HG03442 (cell line): ENCODE measurements at regions not wholly inside any gene's neighbourhood (a gene's known extent, or its start where the extent isn't known, plus 50 kb on each side); places are given as distances from the start of the nearest gene placed in this dataset.
A peak's percentile ranks its signal among the peaks of the same experiment; 100 is the strongest.
"Not testable (repeated sequence)": the region's sequence is repeated elsewhere in the genome, so short reads cannot be mapped to it uniquely, and the experiment has no call there.

Experiments used
- ATAC-seq: cut with Tn5 transposase; IDR thresholded peaks from one replicate; pipeline ENCODE4 v1.9.1; 2021; ENCODE audit warnings: mild to moderate bottlenecking, moderate library complexity; ENCODE audit not compliant: unreplicated experiment

DNA sequence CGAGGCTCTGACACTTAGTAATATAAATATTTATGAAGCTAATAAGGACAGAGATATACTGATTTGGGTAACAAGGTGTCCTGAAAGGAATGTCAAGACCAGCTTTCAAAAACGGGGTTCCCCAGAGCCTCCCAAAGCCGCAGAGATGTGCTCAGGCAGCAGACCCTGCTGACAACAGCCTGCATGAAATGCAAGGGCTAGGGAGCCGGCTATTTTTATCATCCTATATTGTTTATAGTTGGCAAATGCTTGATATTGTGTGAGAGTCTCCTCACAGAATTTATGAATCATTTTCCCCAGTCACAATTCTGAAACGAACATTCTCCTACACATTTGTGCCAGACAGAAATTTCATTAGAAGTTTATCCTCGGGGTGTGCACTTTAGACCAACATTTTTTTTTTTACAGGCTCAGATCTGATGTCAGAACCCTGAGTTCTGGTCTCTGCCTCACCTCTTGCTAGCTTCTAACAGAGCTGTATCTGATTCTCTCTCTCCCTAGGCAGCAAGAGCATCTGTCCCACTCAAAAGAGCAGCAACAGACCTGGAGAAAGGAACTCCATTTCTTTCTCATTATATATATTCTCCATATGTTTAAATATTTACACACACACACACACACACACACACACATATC, 302.3 kb upstream of the PLD5 start:
- ATAC-seq, result no peak

DNA sequence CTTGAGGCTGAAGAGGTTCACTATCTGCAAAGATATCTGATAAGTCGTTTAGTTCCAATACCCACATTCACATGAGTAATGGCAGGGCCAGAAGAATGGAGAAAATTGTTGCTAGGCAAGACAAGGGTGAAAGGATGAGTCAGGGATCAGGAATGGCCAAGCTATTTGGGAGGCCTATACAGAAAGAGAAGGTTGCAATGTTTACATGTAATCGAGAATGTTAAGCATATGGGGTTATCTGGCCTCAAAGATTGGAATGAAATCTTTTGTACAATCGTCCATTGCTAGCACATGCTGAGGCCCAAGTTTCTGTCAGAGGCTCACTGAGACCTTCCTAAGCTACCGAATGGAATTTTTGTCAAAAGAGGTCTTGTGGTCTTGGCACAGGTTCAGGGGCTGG, 299.9 kb upstream of the PLD5 start:
- no peak for ATAC-seq

DNA sequence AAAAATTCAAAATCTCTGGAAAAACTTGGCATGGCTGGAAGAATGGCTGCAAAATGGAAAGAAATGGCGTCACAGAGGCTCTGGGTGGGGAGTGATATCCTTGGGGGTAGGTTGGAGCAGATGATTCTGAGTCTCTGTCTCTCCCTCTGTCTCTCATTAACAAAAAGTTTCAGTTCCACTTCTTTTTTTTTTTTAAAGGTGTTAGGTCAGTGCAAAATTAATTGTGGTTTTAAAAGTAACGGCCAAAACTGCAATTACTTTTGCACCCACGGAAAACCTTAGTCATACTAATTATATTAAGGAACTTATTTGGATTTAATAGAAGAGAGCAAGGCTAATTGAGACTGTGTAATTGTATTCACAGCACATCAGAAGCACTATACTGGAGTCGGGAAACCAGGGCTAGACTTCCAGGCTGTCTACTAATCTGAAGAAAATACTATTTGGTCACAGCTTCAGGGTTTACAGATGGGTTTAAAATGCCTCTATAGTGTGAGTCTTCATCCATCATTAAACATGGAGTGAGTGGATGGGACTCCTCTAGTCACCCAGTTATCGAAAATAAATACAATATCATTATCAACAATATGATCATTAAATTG, 289.1 kb upstream of the PLD5 start:
- peak; percentile 82 for ATAC-seq

DNA sequence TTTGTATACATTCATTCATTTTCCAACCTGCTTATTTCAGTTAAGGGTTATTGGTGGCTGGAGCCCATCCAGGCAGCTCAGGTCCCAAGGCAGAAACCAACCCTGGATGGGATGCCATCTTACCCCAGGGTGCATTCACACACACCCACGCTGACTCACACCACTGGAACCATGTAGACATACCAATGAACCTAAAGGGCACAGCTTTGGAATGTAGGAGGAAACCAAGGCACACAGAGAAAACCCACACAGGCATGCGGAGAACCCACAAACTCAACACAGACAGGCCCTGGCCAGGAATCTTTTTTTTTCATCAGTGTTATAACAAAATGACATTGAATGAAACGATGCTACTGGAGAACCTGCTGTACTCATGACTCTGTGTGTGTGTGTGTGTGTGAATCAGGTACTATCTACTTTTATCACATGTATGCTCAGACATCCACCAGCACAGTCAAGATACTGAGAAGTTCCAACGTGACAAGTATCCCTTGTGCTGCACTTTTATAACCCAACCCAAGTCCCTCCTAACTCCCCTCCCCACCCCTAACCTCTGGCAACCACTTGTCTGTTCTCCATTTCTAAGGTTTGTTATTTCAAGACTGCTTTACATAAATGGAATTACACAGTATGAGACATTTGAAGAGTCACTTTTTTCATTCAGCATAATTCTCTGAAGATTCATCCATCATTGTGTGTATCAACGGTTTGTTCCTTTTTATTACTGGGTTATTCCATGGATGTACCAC, 286.8 kb upstream of the PLD5 start:
- no peak for ATAC-seq

DNA sequence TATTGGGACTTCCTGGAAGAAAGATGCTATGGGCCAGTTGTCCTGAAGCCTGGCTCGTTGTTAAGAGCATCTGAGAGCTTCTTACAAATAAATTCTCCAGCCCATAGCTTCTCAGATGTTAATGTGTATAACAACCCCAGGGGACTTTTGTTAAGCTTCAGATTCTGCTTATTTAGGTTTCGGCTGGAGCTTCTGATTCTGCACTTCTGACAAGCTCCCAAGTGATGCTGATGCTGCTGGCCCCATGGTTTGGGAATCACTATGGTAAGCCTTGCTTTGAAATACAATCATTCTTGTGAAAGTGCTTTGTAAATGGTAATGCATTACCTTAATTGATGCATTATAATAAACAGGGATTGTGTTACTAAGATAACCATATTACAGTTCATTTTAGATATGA, 281.8 kb upstream of the PLD5 start:
- ATAC-seq, result no peak

DNA sequence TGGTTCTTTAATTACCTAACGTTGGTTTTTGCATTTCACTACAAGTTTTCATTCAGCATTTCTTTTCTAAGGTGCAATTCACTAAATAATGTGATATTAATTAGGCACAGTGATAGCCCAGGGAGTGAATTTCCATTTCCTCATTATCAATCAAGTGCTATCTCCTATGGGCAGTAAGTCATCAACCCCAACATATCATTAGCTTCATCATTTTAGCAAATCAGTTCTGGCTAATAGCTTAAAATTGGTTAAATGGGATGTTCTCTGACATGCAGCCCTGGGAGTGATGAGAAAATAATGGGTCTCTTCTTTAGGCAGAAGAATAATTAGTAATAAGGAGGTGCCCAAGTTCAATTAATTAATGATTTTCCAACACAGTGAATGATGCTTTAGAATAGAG, 280.9 kb upstream of the PLD5 start:
- ATAC-seq, result not testable (repeated sequence)

DNA sequence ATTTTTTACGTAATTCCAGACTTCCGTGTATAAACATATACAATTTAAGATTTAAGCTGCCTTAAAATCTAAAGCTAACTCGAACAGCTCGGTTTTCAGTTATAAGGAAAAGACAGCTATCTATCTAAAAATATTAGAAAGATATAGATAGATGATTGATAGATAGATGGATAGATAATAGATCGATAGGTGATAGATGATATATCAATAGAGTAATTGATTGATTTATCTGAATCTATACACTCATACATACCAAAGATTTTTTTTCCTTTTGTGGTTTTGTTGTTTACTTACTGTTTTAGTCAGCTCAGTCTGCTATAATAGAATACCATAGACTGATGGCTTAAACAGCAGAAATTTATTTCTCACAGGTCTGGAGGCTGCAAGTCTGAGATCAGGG, 278.5 kb upstream of the PLD5 start:
- ATAC-seq, result no peak

- no peak for ATAC-seq
Observed at GRCh38 chr1:242800521-242800920, 276.0 kb upstream of the PLD5 start.

GRCh38 chr1:242797856-242798255, 273.4 kb upstream of the PLD5 start:
- no peak for ATAC-seq

- ATAC-seq, result peak; percentile 62
Observed at GRCh38 chr1:242788771-242789170, 264.3 kb upstream of the PLD5 start.

- no peak for ATAC-seq
Observed at GRCh38 chr1:242787968-242788367, 263.5 kb upstream of the PLD5 start.

- no peak for ATAC-seq
Observed at GRCh38 chr1:242784807-242785206, 260.3 kb upstream of the PLD5 start.

DNA sequence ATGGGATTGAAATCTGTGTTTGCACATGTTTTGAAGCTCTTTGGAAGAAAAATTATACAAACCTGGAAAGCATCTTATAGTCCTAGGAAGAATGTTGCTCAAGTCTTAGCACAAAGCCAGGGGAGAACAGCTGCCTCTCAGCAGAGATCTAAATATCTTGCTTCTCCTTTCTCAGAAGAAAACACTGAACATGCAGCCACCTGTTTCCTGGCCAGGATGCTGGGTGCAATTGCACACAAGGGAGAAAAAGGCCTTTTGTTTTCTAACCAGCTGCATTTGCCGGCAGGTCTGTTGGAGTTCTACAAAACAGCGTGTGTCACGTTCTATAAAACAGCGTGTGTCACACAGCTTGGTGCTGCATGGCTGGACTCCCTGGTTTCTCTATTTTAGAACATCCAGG, 259.6 kb upstream of the PLD5 start:
- peak; percentile 48 for ATAC-seq

GRCh38 chr1:242774256-242774655, 249.8 kb upstream of the PLD5 start:
- no peak for ATAC-seq

- ATAC-seq, result no peak
Observed at GRCh38 chr1:242770366-242770765, 245.9 kb upstream of the PLD5 start.

- no peak for ATAC-seq
Observed at GRCh38 chr1:242764161-242764560, 239.7 kb upstream of the PLD5 start.

- no peak for ATAC-seq
Observed at GRCh38 chr1:242761556-242761955, 237.1 kb upstream of the PLD5 start.

DNA sequence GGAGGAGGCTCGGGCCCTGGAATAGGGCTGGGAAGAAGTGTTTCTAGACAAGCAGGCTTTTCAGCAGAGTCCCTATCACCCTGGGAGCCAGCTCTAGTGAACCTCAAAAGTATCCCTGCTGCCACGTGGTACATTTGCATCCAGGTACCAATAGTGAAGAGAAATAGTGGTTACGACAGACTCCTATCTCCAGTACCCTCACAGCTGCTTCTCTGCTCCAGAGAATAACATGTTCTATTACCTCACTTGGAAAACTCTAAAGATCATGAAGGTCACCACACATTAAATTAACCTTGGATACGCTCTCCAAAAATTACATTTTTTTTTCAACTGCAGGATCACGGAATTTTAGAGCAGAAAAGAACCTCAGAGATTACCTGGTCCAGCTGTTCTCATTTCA, 230.4 kb upstream of the PLD5 start:
- no peak for ATAC-seq

DNA sequence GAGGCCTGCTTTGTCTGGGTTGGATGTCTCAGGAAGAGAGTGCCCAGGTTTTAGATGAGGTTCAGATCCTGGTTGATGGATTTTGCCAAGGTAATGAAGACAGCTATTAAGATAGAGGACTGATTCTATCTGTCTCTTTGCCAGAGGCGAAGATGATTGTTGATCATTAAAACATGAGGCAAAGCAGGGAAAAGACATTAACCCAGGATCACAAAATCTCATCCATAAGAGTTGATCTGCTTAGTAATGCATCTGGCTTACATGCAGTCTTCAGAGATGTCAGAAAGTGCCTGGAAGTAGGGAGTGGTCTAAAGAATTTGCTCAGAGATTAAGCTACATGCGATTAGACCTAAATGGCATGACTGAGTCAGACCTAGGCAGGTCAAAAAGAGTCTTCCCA, 229.6 kb upstream of the PLD5 start:
- no peak for ATAC-seq

GRCh38 chr1:242747233-242747632, 222.7 kb upstream of the PLD5 start:
- ATAC-seq, result no peak

DNA sequence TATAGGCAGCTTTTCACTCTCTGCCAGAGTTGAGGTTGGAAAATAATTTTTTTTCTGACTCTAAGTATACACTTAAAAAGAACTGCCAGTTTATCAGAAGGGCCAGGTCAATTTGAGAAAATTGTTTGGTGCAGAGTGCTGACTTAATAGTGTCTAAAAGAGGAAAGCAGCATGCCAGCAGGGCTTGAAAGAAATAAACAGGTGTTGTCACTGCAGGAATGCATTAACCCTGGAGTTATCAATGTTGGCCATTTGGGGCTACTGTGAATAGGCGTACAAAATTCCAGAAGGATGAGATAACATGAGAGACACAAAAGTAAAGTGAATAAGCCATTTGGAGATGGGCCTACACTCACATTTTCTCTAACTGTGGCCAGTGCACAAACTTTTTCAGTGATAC, 220.6 kb upstream of the PLD5 start:
- ATAC-seq, result no peak
